IMR-90 (cell line): ENCODE measurements at regions not wholly inside any gene's neighbourhood (a gene's known extent, or its start where the extent isn't known, plus 50 kb on each side); places are given as distances from the start of the nearest gene placed in this dataset.
"Not testable (repeated sequence)": the region's sequence is repeated elsewhere in the genome, so short reads cannot be mapped to it uniquely, and the experiment has no call there.

Experiments used
- ATAC-seq: fragments of 200-7000 bp; cut with Tn5 transposase; 2 replicates; pipeline ENCODE4 v1.9.1; 2020; ENCODE audit warnings: low read depth, mild to moderate bottlenecking, moderate library complexity
- BruUV-seq: library from RNA; stranded (reverse); fragments of 400-500 nt; replicated peaks from 2 replicates; lab custom pipeline; 2021; lab: Mats Ljungman, UMichigan
- CTCF ChIA-PET: fragments of 300-600 bp; formaldehyde crosslinking; extraction: SDS; loops from one replicate; lab custom pipeline; 2021; ENCODE audit warnings: antibody characterized with exemption; lab: Yijun Ruan, JAX
- POLR2A ChIA-PET: fragments of 300-600 bp; sonication (Branson Sonifier 250); formaldehyde crosslinking; loops from one replicate; lab custom pipeline; 2022; ENCODE audit warnings: antibody characterized with exemption; ENCODE audit not compliant: unreplicated experiment; lab: Charles Lee
- DNase-seq: peaks from one replicate; pipeline ENCODE4 v3.0.0; 2013
- H2AFZ ChIP-seq: replicated peaks from 2 replicates; pipeline ENCODE3; 2013; ENCODE audit warnings: low read length, mild to moderate bottlenecking; ENCODE audit not compliant: poor library complexity
- H2AK5ac ChIP-seq: 2 replicates; pipeline ENCODE4 v1.6.1; 2013; ENCODE audit warnings: low read depth, low read length, inconsistent platforms
- H2AK9ac ChIP-seq: replicated peaks from 2 replicates; pipeline ENCODE3; 2013; ENCODE audit warnings: mild to moderate bottlenecking, low read depth, low read length, moderate library complexity; ENCODE audit not compliant: poor library complexity
- H2BK120ac ChIP-seq: 2 replicates; pipeline ENCODE4 v1.6.1; 2013; ENCODE audit warnings: low read depth, low read length, inconsistent platforms
- H2BK15ac ChIP-seq: 3 replicates; pipeline ENCODE4 v1.6.1; 2013; ENCODE audit warnings: low read depth, low read length, inconsistent platforms
- H2BK20ac ChIP-seq: 2 replicates; pipeline ENCODE4 v1.6.1; 2013; ENCODE audit warnings: low read depth, mild to moderate bottlenecking, inconsistent platforms, low read length, moderate library complexity
- H2BK5ac ChIP-seq: 2 replicates; pipeline ENCODE4 v1.6.1; 2013; ENCODE audit warnings: mild to moderate bottlenecking, low read depth, low read length, inconsistent platforms; ENCODE audit not compliant: poor library complexity, severe bottlenecking
- H3K14ac ChIP-seq: replicated peaks from 2 replicates; pipeline ENCODE4 v1.6.1; 2013; ENCODE audit warnings: low read depth, low read length, inconsistent platforms
- H3K18ac ChIP-seq: 2 replicates; pipeline ENCODE4 v1.6.1; 2013; ENCODE audit warnings: low read depth, low read length, control low read depth
- H3K23ac ChIP-seq: 2 replicates; pipeline ENCODE4 v1.6.1; 2013; ENCODE audit warnings: low read depth, low read length, inconsistent platforms
- H3K27ac ChIP-seq: 2 replicates; pipeline ENCODE4 v1.5.1; 2013; ENCODE audit warnings: mild to moderate bottlenecking, control low read depth, low read length; ENCODE audit not compliant: insufficient read depth
- H3K27me3 ChIP-seq: 2 replicates; pipeline ENCODE4 v1.6.1; 2013; ENCODE audit warnings: low read length; ENCODE audit not compliant: control insufficient read depth, insufficient read depth
- H3K36me3 ChIP-seq: 2 replicates; pipeline ENCODE4 v1.6.1; 2013; ENCODE audit warnings: low read length, mixed read lengths; ENCODE audit not compliant: control insufficient read depth, insufficient read depth
- H3K4ac ChIP-seq: 2 replicates; pipeline ENCODE4 v1.6.1; 2013; ENCODE audit warnings: low read depth, low read length, inconsistent platforms
- H3K4me1 ChIP-seq: 2 replicates; pipeline ENCODE4 v1.6.1; 2013; ENCODE audit warnings: low read length, mixed read lengths; ENCODE audit not compliant: control insufficient read depth, insufficient read depth
- H3K4me2 ChIP-seq: 2 replicates; pipeline ENCODE4 v1.6.1; 2013; ENCODE audit warnings: low read depth, mild to moderate bottlenecking, control low read depth, low read length, moderate library complexity
- H3K4me3 ChIP-seq: 2 replicates; pipeline ENCODE4 v1.5.1; 2013; ENCODE audit warnings: low read depth, mild to moderate bottlenecking, control low read depth, low read length, moderate library complexity; ENCODE audit not compliant: insufficient read depth
- H3K56ac ChIP-seq: 2 replicates; pipeline ENCODE4 v1.6.1; 2013; ENCODE audit warnings: low read length, inconsistent platforms; ENCODE audit not compliant: insufficient read depth; ENCODE audit errors: extremely low read depth
- H3K79me1 ChIP-seq, 2 experiments: 2 replicates each; pipeline ENCODE4 v1.6.1; 2013; ENCODE audit warnings: low read length in 2 of 2, inconsistent platforms in 1 of 2, low read depth in 1 of 2
- H3K9ac ChIP-seq: 2 replicates; pipeline ENCODE4 v1.6.1; 2013; ENCODE audit warnings: low read depth, low read length, control low read depth
- H3K9me1 ChIP-seq: 2 replicates; pipeline ENCODE4 v1.6.1; 2013; ENCODE audit warnings: low read length, inconsistent platforms; ENCODE audit not compliant: insufficient read depth
- H3K9me3 ChIP-seq: 2 replicates; pipeline ENCODE4 v1.6.1; 2013; ENCODE audit warnings: low read length; ENCODE audit not compliant: control insufficient read depth, insufficient read depth
- H4K20me1 ChIP-seq: 2 replicates; pipeline ENCODE4 v1.6.1; 2013; ENCODE audit warnings: low read length, inconsistent platforms; ENCODE audit not compliant: insufficient read depth
- H4K5ac ChIP-seq: 2 replicates; pipeline ENCODE4 v1.6.1; 2013; ENCODE audit warnings: mild to moderate bottlenecking, low read depth, low read length, control low read depth
- H4K8ac ChIP-seq, 2 experiments: 2 replicates each; pipeline ENCODE4 v1.6.1; 2013; ENCODE audit warnings: low read depth in 2 of 2, low read length in 2 of 2, control low read depth in 1 of 2, inconsistent platforms in 1 of 2
- H4K91ac ChIP-seq: 2 replicates; pipeline ENCODE4 v1.6.1; 2013; ENCODE audit warnings: low read depth, low read length, inconsistent platforms; ENCODE audit not compliant: insufficient read depth
- CEBPB ChIP-seq: IDR thresholded peaks from 2 replicates; pipeline ENCODE4 v1.6.1; 2012; ENCODE audit warnings: low read depth, low read length, improper control_type of control experiment
- CHD1 ChIP-seq: IDR thresholded peaks from 2 replicates; pipeline ENCODE4 v1.6.1; 2012; ENCODE audit warnings: low read depth, low read length, improper control_type of control experiment
- ELK1 ChIP-seq: fragments of 150-350 bp; IDR thresholded peaks from 2 replicates; pipeline ENCODE4 v1.6.1; 2016; ENCODE audit warnings: low read depth, mild to moderate bottlenecking, low read length, moderate library complexity, borderline replicate concordance
- FOS ChIP-seq: fragments of 150-350 bp; IDR thresholded peaks from 2 replicates; pipeline ENCODE4 v1.6.1; 2016; ENCODE audit warnings: low read depth, low read length
- NFE2L2 ChIP-seq: fragments of 150-350 bp; IDR thresholded peaks from 2 replicates; pipeline ENCODE4 v1.6.1; 2016; ENCODE audit warnings: low read depth, mild to moderate bottlenecking, low read length
- POLR2A ChIP-seq: IDR thresholded peaks from 2 replicates; pipeline ENCODE4 v1.6.1; 2012; ENCODE audit warnings: mild to moderate bottlenecking, low read depth, low read length
- RCOR1 ChIP-seq: IDR thresholded peaks from 2 replicates; pipeline ENCODE4 v1.6.1; 2012; ENCODE audit warnings: mild to moderate bottlenecking, low read length, improper control_type of control experiment; ENCODE audit not compliant: insufficient replicate concordance
- RFX5 ChIP-seq: IDR thresholded peaks from 2 replicates; pipeline ENCODE4 v1.8.0; 2012; ENCODE audit warnings: low read depth, mild to moderate bottlenecking, low read length, moderate library complexity
- SMC3 ChIP-seq: fragments of 150-350 bp; IDR thresholded peaks from 2 replicates; pipeline ENCODE4 v1.6.1; 2016; ENCODE audit warnings: low read depth, mild to moderate bottlenecking, antibody characterized with exemption, low read length, moderate library complexity
- WGBS, 2 experiments: methylation state at CpG; one replicate each; pipeline versions ENCODE4 v1.1.5 to v1.1.7; 2013; ENCODE audit warnings: missing lambda C conversion rate in 2 of 2; ENCODE audit not compliant: insufficient read length in 1 of 2; ENCODE audit errors: extremely low coverage in 2 of 2; 5-methylcytosine and 5-hydroxymethylcytosine counted together
- dilution Hi-C: fragments of 300-500 bp; cut with HindIII; formaldehyde crosslinking; loops from one replicate; pipeline ENCODE4 v1.14.3; 2018; ENCODE audit warnings: low sequenced_read_pairs; ENCODE audit not compliant: unreplicated experiment
- in situ Hi-C: fragments of 300-500 bp; cut with MboI; formaldehyde crosslinking; loops from 3 replicates; pipeline ENCODE4 v1.14.3; 2019; ENCODE audit warnings: low sequenced_read_pairs, inconsistent platforms, mixed read lengths
- intact Hi-C: fragments of 100-400 bp; cut with micrococcal nuclease; formaldehyde crosslinking; loops from 2 replicates; pipeline ENCODE4 v1.10.0; 2022

GRCh38 chr12:73665193-73665592 is 872.4 kb upstream of the ATXN7L3B start:
- ATAC-seq, result no peak
- BruUV-seq, result no TSS peak
- Histone ChIP-seq H4K8ac (no peak overlapping the region), H2AK9ac (no peak overlapping the region), H4K5ac (no peak overlapping the region), H3K14ac (no peak overlapping the region), H3K4me2 (no peak overlapping the region), H3K9me1 (no peaks in the 10 kb centered on the region), H3K9ac (no peak overlapping the region), H3K4me3 (no peak overlapping the region), H2AFZ (no peak overlapping the region), H2BK5ac (no peak overlapping the region), H2BK15ac (no peak overlapping the region), H3K36me3 (no peaks in the 10 kb centered on the region), H3K4ac (no peak overlapping the region), H2BK20ac (no peak overlapping the region), H3K27ac (no peak overlapping the region), H2BK120ac (no peak overlapping the region), H3K79me1 (no peaks in the 10 kb centered on the region), H3K56ac (no peak overlapping the region), H4K20me1 (no peaks in the 10 kb centered on the region), H3K23ac (no peak overlapping the region), H3K4me1 (no peaks in the 10 kb centered on the region), H3K18ac (no peak overlapping the region), H4K91ac (no peak overlapping the region), H3K27me3 (no peaks in the 10 kb centered on the region), H2AK5ac (no peak overlapping the region), H3K9me3 (peaks cover 11% of the 10 kb centered on the region; the same call in 1 of the 2 replicates)
- dilution Hi-C loops, result no loop called here
- DNase-seq, result no peak
- ChIA-PET POLR2A (no interaction called here), CTCF (no interaction called here)
- 64% methylated on average over 11 of the region's 16 CpGs; no CpG with 5 or more reads in 1 of the 2 experiments for WGBS, 2 experiments
- intact Hi-C loops, result no loop called here
- in situ Hi-C loops, result no loop called here
- TF ChIP-seq CEBPB (no peak), RCOR1 (no peak), NFE2L2 (no peak), POLR2A (no peak), CHD1 (no peak), ELK1 (no peak), RFX5 (no peak), FOS (no peak), SMC3 (no peak)

GRCh38 chr12:73671550-73671949 is 866.1 kb upstream of the ATXN7L3B start:
- H3K27me3 ChIP-seq, dilution Hi-C loops, H2AFZ ChIP-seq, POLR2A ChIA-PET, intact Hi-C loops, H3K36me3 ChIP-seq, H2BK15ac ChIP-seq, H3K4me2 ChIP-seq, H4K20me1 ChIP-seq, ATAC-seq, H2BK5ac ChIP-seq, H3K4me1 ChIP-seq, CTCF ChIA-PET, H3K9me1 ChIP-seq, H3K18ac ChIP-seq, H3K4ac ChIP-seq, H2BK20ac ChIP-seq, in situ Hi-C loops, H3K9ac ChIP-seq, H2AK9ac ChIP-seq, H4K5ac ChIP-seq, H3K27ac ChIP-seq, BruUV-seq, H3K14ac ChIP-seq, H4K91ac ChIP-seq, DNase-seq, H4K8ac ChIP-seq, H3K23ac ChIP-seq, H3K56ac ChIP-seq, H2AK5ac ChIP-seq, H3K4me3 ChIP-seq, H2BK120ac ChIP-seq, H3K79me1 ChIP-seq, H3K9me3 ChIP-seq: not testable (repeated sequence)
- WGBS, 2 experiments, result 20% methylated on average over 1 of the region's 3 CpGs; no CpG with 5 or more reads in 1 of the 2 experiments
